ENCODE measurements at regions not wholly inside any gene's neighbourhood (a gene's known extent, or its start where the extent isn't known, plus 50 kb on each side); places are given as distances from the start of the nearest gene placed in this dataset.

- Histone ChIP-seq H3K4me1 (ENCODE audit: insufficient read depth, low read length) (no peaks in the 10 kb centered on the region), H3K79me2 (ENCODE audit: insufficient read depth, low read length) (no peaks in the 10 kb centered on the region), H3K4me2 (ENCODE audit: insufficient read depth, low read length) (no peak overlapping the region), H3K9ac (ENCODE audit: low read depth, low read length) (no peak overlapping the region), H3K27me3 (ENCODE audit: insufficient read depth, low read length, poor library complexity) (no peaks in the 10 kb centered on the region), H2AFZ (ENCODE audit: low read depth, low read length) (no peak overlapping the region), H4K20me1 (ENCODE audit: insufficient read depth, low read length) (peaks cover 37% of the 10 kb centered on the region), H3K9me3 (ENCODE audit: insufficient read depth, low read length, severe bottlenecking) (no peaks in the 10 kb centered on the region), H3K36me3 (ENCODE audit: insufficient read depth, low read length) (peaks cover 67% of the 10 kb centered on the region), H3K27ac (ENCODE audit: low read length) (no peak overlapping the region; the same call in 1 of the 2 replicates), H3K4me3 (ENCODE audit: low read depth in 1 of 2, low read length in 2 of 2) (no peak overlapping the region)
- TF ChIP-seq CTCF (IDR thresholded peaks at IDR 0.05; ENCODE audit: borderline replicate concordance, extremely low read depth, low read length, poor library complexity, severe bottlenecking) (no peak), EZH2 (IDR thresholded peaks at IDR 0.05; ENCODE audit: borderline replicate concordance, low read depth, low read length, severe bottlenecking) (no peak)
- no peak for DNase-seq
- no peak for ATAC-seq (ENCODE audit: insufficient read depth, low read depth)
Measured at GRCh38 chr12:124370851-124371250, 76.0 kb downstream of the RFLNA start.

DNA sequence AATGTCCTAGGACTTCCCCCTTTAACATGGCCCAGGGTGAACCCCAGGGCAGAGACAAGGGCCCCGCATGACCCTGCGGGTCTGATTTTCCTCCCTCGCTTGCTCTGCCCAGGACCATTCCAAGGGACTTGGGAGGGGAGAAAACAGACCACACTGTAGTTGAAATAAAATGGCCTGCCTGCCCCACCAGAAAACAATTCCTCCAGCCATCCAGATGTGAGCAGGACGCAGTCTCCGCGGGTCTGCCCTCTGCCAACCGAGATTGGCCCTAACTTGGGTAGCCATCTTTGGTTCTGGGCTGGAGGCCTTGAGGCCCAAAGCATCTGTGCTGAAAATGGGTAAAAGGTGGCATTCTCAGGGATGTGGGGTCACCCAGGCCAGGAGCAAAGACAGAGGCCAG lies 75.5 kb downstream of the RFLNA start:
- H3K27ac ChIP-seq (ENCODE audit: low read length): no peak overlapping the region
- H3K27me3 ChIP-seq (ENCODE audit: insufficient read depth, low read length, poor library complexity): no peaks in the 10 kb centered on the region
- no peak overlapping the region for H3K4me3 ChIP-seq (ENCODE audit: low read depth in 1 of 2, low read length in 2 of 2)
- no peak for ATAC-seq (ENCODE audit: insufficient read depth, low read depth)
- H3K4me2 ChIP-seq (ENCODE audit: insufficient read depth, low read length): no peak overlapping the region
- TF ChIP-seq EZH2 (IDR thresholded peaks at IDR 0.05; ENCODE audit: borderline replicate concordance, low read depth, low read length, severe bottlenecking) (no peak), CTCF (IDR thresholded peaks at IDR 0.05; ENCODE audit: borderline replicate concordance, extremely low read depth, low read length, poor library complexity, severe bottlenecking) (no peak)
- peaks cover 37% of the 10 kb centered on the region for H4K20me1 ChIP-seq (ENCODE audit: insufficient read depth, low read length)
- DNase-seq: no peak
- no peak overlapping the region for H3K9ac ChIP-seq (ENCODE audit: low read depth, low read length)
- no peaks in the 10 kb centered on the region for H3K4me1 ChIP-seq (ENCODE audit: insufficient read depth, low read length)
- H3K36me3 ChIP-seq (ENCODE audit: insufficient read depth, low read length): peaks cover 69% of the 10 kb centered on the region
- H3K9me3 ChIP-seq (ENCODE audit: insufficient read depth, low read length, severe bottlenecking): no peaks in the 10 kb centered on the region
- H3K79me2 ChIP-seq (ENCODE audit: insufficient read depth, low read length): no peaks in the 10 kb centered on the region
- no peak overlapping the region for H2AFZ ChIP-seq (ENCODE audit: low read depth, low read length)

GRCh38 chr12:124369827-124370378 lies 75.0 kb downstream of the RFLNA start:
- ATAC-seq (ENCODE audit: insufficient read depth, low read depth) (no peak), DNase-seq (no peak)
- H3K79me2 ChIP-seq (ENCODE audit: insufficient read depth, low read length): no peaks in the 10 kb centered on the region
- H3K9me3 ChIP-seq (ENCODE audit: insufficient read depth, low read length, severe bottlenecking): no peaks in the 10 kb centered on the region
- H3K4me1 ChIP-seq (ENCODE audit: insufficient read depth, low read length): no peaks in the 10 kb centered on the region
- H3K4me3 ChIP-seq (ENCODE audit: low read depth in 1 of 2, low read length in 2 of 2): no peak overlapping the region
- H2AFZ ChIP-seq (ENCODE audit: low read depth, low read length): no peak overlapping the region
- H3K27me3 ChIP-seq (ENCODE audit: insufficient read depth, low read length, poor library complexity): no peaks in the 10 kb centered on the region
- TF ChIP-seq CTCF (IDR thresholded peaks at IDR 0.05; ENCODE audit: borderline replicate concordance, extremely low read depth, low read length, poor library complexity, severe bottlenecking): no peak
- TF ChIP-seq EZH2 (IDR thresholded peaks at IDR 0.05; ENCODE audit: borderline replicate concordance, low read depth, low read length, severe bottlenecking): no peak
- peaks cover 68% of the 10 kb centered on the region for H3K36me3 ChIP-seq (ENCODE audit: insufficient read depth, low read length)
- no peak overlapping the region for H3K4me2 ChIP-seq (ENCODE audit: insufficient read depth, low read length)
- no peak overlapping the region for H3K9ac ChIP-seq (ENCODE audit: low read depth, low read length)
- H3K27ac ChIP-seq (ENCODE audit: low read length): no peak overlapping the region; the same call in 1 of the 2 replicates
- peaks cover 32% of the 10 kb centered on the region for H4K20me1 ChIP-seq (ENCODE audit: insufficient read depth, low read length)
